ENCODE measurements at regions not wholly inside any gene's neighbourhood (a gene's known extent, or its start where the extent isn't known, plus 50 kb on each side); places are given as distances from the start of the nearest gene placed in this dataset.

DNA sequence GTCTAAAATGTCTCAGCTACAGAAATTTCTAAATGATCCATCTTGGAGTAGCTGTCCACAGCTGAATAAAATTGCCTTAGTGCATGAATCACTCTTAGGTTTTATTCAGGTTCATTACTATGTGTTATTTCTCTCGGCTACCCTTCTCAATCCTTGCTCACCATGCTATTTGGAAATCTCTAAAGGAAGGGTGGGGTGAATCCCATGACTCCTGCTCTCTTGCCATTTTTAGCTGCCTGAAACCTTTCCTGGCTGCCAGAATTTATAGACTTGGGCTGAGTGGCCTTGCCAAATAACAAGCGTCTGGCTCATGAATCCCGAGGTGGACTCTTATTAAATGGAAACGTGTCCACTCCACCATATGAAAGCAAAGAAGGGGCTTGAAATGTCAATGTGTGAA lies 936.1 kb upstream of the SOX9 start:
- TF ChIP-seq, protein P1, sequence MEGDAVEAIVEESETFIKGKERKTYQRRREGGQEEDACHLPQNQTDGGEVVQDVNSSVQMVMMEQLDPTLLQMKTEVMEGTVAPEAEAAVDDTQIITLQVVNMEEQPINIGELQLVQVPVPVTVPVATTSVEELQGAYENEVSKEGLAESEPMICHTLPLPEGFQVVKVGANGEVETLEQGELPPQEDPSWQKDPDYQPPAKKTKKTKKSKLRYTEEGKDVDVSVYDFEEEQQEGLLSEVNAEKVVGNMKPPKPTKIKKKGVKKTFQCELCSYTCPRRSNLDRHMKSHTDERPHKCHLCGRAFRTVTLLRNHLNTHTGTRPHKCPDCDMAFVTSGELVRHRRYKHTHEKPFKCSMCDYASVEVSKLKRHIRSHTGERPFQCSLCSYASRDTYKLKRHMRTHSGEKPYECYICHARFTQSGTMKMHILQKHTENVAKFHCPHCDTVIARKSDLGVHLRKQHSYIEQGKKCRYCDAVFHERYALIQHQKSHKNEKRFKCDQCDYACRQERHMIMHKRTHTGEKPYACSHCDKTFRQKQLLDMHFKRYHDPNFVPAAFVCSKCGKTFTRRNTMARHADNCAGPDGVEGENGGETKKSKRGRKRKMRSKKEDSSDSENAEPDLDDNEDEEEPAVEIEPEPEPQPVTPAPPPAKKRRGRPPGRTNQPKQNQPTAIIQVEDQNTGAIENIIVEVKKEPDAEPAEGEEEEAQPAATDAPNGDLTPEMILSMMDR (IDR thresholded peaks at IDR 0.05): no peak
- TF ChIP-seq POLR2A (IDR thresholded peaks at IDR 0.05; ENCODE audit: low read depth): no peak
